Stimulated activated CD8-positive, alpha-beta memory T cell treated with anti-CD3 and anti-CD28 coated beads, Interleukin-7, amount 100 ng/mL, for 48 hours (primary cell): ENCODE measurements at regions not wholly inside any gene's neighbourhood (a gene's known extent, or its start where the extent isn't known, plus 50 kb on each side); places are given as distances from the start of the nearest gene placed in this dataset.

Experiments
- DNase-seq, 2 donors: peaks; one replicate each; pipeline ENCODE4 v3.0.0-alpha.2; 2020; ENCODE audit warnings: low read depth in 1 of 2; ENCODE audit errors: extremely low read depth in 1 of 2

- no peak for DNase-seq
Measured at GRCh38 chr14:98368221-98368620, 903.8 kb downstream of the BCL11B start.

- no peak for DNase-seq
Measured at GRCh38 chr14:98368916-98369315, 903.1 kb downstream of the BCL11B start.

GRCh38 chr14:98369344-98369743 lies 902.7 kb downstream of the BCL11B start:
- DNase-seq, result no peak

- no peak for DNase-seq
Measured at GRCh38 chr14:98370352-98370751, 901.6 kb downstream of the BCL11B start.

- no peak for DNase-seq
Measured at GRCh38 chr14:98371141-98371540, 900.9 kb downstream of the BCL11B start.

GRCh38 chr14:98374136-98374535 lies 897.9 kb downstream of the BCL11B start:
- no peak for DNase-seq

- no peak for DNase-seq
Measured at GRCh38 chr14:98375566-98375965, 896.4 kb downstream of the BCL11B start.

- DNase-seq, result no peak
Measured at GRCh38 chr14:98379830-98380229, 892.2 kb downstream of the BCL11B start.

- DNase-seq, result no peak
Measured at GRCh38 chr14:98382662-98383061, 889.3 kb downstream of the BCL11B start.

GRCh38 chr14:98385851-98386250 lies 886.1 kb downstream of the BCL11B start:
- DNase-seq, result no peak

- DNase-seq, result no peak
Measured at GRCh38 chr14:98391061-98391460, 880.9 kb downstream of the BCL11B start.

- DNase-seq, result no peak
Measured at GRCh38 chr14:98393527-98393926, 878.5 kb downstream of the BCL11B start.

GRCh38 chr14:98404811-98405210 lies 867.2 kb downstream of the BCL11B start:
- no peak for DNase-seq

GRCh38 chr14:98408024-98408555 lies 863.9 kb downstream of the BCL11B start:
- no peak for DNase-seq

- DNase-seq, result peak in 1 of 2 donors; percentile 17
Measured at GRCh38 chr14:98408713-98409112, 863.3 kb downstream of the BCL11B start.

GRCh38 chr14:98411154-98411553 lies 860.8 kb downstream of the BCL11B start:
- no peak for DNase-seq

GRCh38 chr14:98412431-98412830 lies 859.6 kb downstream of the BCL11B start:
- no peak for DNase-seq

GRCh38 chr14:98415766-98416165 lies 856.2 kb downstream of the BCL11B start:
- no peak for DNase-seq

- DNase-seq, result no peak
Measured at GRCh38 chr14:98417001-98417400, 855.0 kb downstream of the BCL11B start.

GRCh38 chr14:98428483-98428994 lies 843.5 kb downstream of the BCL11B start:
- DNase-seq, result no peak

GRCh38 chr14:98433436-98433835 lies 838.6 kb downstream of the BCL11B start:
- no peak for DNase-seq

- DNase-seq, result no peak
Measured at GRCh38 chr14:98437113-98437512, 834.9 kb downstream of the BCL11B start.

GRCh38 chr14:98444077-98444476 lies 827.9 kb downstream of the BCL11B start:
- no peak for DNase-seq
